HCT116 (cell line): ENCODE measurements at regions not wholly inside any gene's neighbourhood (a gene's known extent, or its start where the extent isn't known, plus 50 kb on each side); places are given as distances from the start of the nearest gene placed in this dataset.
"Not testable (repeated sequence)": the region's sequence is repeated elsewhere in the genome, so short reads cannot be mapped to it uniquely, and the experiment has no call there.

Experiments used
- FOSL1 ChIP-seq: IDR thresholded peaks from 2 replicates; pipeline ENCODE4 v1.6.1; 2012; ENCODE audit warnings: low read depth
- POLR2A ChIP-seq: IDR thresholded peaks from 2 replicates; pipeline ENCODE4 v1.7.0; 2011; ENCODE audit warnings: borderline replicate concordance; ENCODE audit not compliant: insufficient read depth, insufficient read length; ENCODE audit errors: extremely low read depth
- POLR2AphosphoS5 ChIP-seq: IDR thresholded peaks from 2 replicates; pipeline ENCODE4 v1.6.1; 2011; ENCODE audit warnings: mild to moderate bottlenecking, low read depth, low read length, moderate library complexity
- SIN3A ChIP-seq: IDR thresholded peaks from 2 replicates; pipeline ENCODE4 v1.6.1; 2012; ENCODE audit warnings: low read depth
- SP1 ChIP-seq: IDR thresholded peaks from 2 replicates; pipeline ENCODE4 v1.6.1; 2012; ENCODE audit warnings: low read depth
- TCF7L2 ChIP-seq: IDR thresholded peaks from 2 replicates; pipeline ENCODE4 v1.7.0; 2011; ENCODE audit warnings: borderline replicate concordance, inconsistent platforms; ENCODE audit not compliant: insufficient read depth, insufficient read length; ENCODE audit errors: extremely low read depth
- ZFX ChIP-seq: fragments of 450-650 bp; IDR thresholded peaks from 2 replicates; pipeline ENCODE4 v1.6.1; 2017
- ZNF274 ChIP-seq: fragments of 200-500 bp; sonication (Bioruptor generic); IDR thresholded peaks from 2 replicates; pipeline ENCODE4 v1.6.1; 2014; ENCODE audit warnings: mild to moderate bottlenecking, low read depth, low read length, inconsistent platforms
- TF ChIP-seq, protein P1 (sequence below): IDR thresholded peaks from 2 replicates; pipeline ENCODE4 v1.6.1; 2012
- TF ChIP-seq, protein P2 (sequence below): IDR thresholded peaks from 2 replicates; pipeline ENCODE4 v1.6.1; 2011; ENCODE audit warnings: mild to moderate bottlenecking, low read length, moderate library complexity; ENCODE audit not compliant: insufficient replicate concordance; ENCODE audit errors: extremely low read depth
- TF ChIP-seq, protein P3 (sequence below), 3 experiments: fragments of 200-600 bp in 1 of 3; sonication (generic) in 1 of 3; IDR thresholded peaks in 2 of 3; conservative IDR thresholded peaks in 1 of 3; 2 replicates each; pipeline ENCODE4 v1.5.1; 2012 to 2017; ENCODE audit warnings: low read depth in 2 of 3, low read length in 2 of 3, antibody characterized with exemption in 1 of 3, borderline replicate concordance in 1 of 3, control low read depth in 1 of 3, mild to moderate bottlenecking in 1 of 3, mixed read lengths in 1 of 3, mixed run types in 1 of 3, moderate library complexity in 1 of 3; ENCODE audit not compliant: insufficient read depth in 1 of 3
- TF ChIP-seq, protein P4 (sequence below): IDR thresholded peaks from 2 replicates; pipeline ENCODE4 v1.6.1; 2012; ENCODE audit warnings: low read depth
- TF ChIP-seq, protein P5 (sequence below): IDR thresholded peaks from 2 replicates; pipeline ENCODE4 v1.6.1; 2012

DNA sequence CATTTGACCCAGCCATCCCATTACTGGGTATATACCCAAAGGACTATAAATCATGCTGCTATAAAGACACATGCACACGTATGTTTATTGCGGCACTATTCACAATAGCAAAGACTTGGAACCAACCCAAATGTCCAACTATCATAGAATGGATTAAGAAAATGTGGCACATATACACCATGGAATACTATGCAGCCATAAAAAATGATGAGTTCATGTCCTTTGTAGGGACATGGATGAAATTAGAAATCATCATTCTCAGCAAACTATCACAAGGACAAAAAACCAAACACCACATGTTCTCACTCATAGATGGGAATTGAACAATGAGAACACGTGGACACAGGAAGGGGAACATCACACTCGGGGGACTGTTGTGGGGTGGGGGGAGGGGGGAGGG lies 74.8 kb downstream of the RMI2 start:
- TF ChIP-seq, protein P1, sequence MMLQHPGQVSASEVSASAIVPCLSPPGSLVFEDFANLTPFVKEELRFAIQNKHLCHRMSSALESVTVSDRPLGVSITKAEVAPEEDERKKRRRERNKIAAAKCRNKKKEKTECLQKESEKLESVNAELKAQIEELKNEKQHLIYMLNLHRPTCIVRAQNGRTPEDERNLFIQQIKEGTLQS, result not testable (repeated sequence)
- TF ChIP-seq, protein P2, sequence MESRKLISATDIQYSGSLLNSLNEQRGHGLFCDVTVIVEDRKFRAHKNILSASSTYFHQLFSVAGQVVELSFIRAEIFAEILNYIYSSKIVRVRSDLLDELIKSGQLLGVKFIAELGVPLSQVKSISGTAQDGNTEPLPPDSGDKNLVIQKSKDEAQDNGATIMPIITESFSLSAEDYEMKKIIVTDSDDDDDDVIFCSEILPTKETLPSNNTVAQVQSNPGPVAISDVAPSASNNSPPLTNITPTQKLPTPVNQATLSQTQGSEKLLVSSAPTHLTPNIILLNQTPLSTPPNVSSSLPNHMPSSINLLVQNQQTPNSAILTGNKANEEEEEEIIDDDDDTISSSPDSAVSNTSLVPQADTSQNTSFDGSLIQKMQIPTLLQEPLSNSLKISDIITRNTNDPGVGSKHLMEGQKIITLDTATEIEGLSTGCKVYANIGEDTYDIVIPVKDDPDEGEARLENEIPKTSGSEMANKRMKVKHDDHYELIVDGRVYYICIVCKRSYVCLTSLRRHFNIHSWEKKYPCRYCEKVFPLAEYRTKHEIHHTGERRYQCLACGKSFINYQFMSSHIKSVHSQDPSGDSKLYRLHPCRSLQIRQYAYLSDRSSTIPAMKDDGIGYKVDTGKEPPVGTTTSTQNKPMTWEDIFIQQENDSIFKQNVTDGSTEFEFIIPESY, result not testable (repeated sequence)
- TF ChIP-seq, protein P3, sequence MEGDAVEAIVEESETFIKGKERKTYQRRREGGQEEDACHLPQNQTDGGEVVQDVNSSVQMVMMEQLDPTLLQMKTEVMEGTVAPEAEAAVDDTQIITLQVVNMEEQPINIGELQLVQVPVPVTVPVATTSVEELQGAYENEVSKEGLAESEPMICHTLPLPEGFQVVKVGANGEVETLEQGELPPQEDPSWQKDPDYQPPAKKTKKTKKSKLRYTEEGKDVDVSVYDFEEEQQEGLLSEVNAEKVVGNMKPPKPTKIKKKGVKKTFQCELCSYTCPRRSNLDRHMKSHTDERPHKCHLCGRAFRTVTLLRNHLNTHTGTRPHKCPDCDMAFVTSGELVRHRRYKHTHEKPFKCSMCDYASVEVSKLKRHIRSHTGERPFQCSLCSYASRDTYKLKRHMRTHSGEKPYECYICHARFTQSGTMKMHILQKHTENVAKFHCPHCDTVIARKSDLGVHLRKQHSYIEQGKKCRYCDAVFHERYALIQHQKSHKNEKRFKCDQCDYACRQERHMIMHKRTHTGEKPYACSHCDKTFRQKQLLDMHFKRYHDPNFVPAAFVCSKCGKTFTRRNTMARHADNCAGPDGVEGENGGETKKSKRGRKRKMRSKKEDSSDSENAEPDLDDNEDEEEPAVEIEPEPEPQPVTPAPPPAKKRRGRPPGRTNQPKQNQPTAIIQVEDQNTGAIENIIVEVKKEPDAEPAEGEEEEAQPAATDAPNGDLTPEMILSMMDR (IDR thresholded peaks at IDR 0.05 in 2 of 3, conservative IDR thresholded peaks at IDR 0.05 in 1 of 3; ENCODE audit: borderline replicate concordance in 1 of 3, insufficient read depth in 1 of 3, low read depth in 2 of 3, low read length in 2 of 3), result not testable (repeated sequence)
- not testable (repeated sequence) for TF ChIP-seq ZFX, ZNF274, TCF7L2, POLR2AphosphoS5, SP1, SIN3A, POLR2A, FOSL1
- TF ChIP-seq, protein P4, sequence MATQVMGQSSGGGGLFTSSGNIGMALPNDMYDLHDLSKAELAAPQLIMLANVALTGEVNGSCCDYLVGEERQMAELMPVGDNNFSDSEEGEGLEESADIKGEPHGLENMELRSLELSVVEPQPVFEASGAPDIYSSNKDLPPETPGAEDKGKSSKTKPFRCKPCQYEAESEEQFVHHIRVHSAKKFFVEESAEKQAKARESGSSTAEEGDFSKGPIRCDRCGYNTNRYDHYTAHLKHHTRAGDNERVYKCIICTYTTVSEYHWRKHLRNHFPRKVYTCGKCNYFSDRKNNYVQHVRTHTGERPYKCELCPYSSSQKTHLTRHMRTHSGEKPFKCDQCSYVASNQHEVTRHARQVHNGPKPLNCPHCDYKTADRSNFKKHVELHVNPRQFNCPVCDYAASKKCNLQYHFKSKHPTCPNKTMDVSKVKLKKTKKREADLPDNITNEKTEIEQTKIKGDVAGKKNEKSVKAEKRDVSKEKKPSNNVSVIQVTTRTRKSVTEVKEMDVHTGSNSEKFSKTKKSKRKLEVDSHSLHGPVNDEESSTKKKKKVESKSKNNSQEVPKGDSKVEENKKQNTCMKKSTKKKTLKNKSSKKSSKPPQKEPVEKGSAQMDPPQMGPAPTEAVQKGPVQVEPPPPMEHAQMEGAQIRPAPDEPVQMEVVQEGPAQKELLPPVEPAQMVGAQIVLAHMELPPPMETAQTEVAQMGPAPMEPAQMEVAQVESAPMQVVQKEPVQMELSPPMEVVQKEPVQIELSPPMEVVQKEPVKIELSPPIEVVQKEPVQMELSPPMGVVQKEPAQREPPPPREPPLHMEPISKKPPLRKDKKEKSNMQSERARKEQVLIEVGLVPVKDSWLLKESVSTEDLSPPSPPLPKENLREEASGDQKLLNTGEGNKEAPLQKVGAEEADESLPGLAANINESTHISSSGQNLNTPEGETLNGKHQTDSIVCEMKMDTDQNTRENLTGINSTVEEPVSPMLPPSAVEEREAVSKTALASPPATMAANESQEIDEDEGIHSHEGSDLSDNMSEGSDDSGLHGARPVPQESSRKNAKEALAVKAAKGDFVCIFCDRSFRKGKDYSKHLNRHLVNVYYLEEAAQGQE, result not testable (repeated sequence)
- TF ChIP-seq, protein P5, sequence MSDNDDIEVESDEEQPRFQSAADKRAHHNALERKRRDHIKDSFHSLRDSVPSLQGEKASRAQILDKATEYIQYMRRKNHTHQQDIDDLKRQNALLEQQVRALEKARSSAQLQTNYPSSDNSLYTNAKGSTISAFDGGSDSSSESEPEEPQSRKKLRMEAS, result not testable (repeated sequence)
